Testis (tissue), 2 donors: ENCODE measurements at regions not wholly inside any gene's neighbourhood (a gene's known extent, or its start where the extent isn't known, plus 50 kb on each side); places are given as distances from the start of the nearest gene placed in this dataset.

ENCODE experiments used
- CTCF ChIP-seq, 3 experiments: fragments of 450-650 bp in 2 of 3; fragments of 200-600 bp in 1 of 3; sonication (generic) in 1 of 3; IDR thresholded peaks; one replicate each; pipeline ENCODE4 v1.5.1; 2016 to 2019; ENCODE audit warnings: antibody characterized with exemption in 3 of 3, mild to moderate bottlenecking in 2 of 3, moderate library complexity in 1 of 3
- POLR2A ChIP-seq: fragments of 450-650 bp; IDR thresholded peaks from one replicate; pipeline ENCODE4 v1.6.1; 2017; ENCODE audit warnings: antibody characterized with exemption, mild to moderate bottlenecking, moderate library complexity

- TF ChIP-seq CTCF (IDR thresholded peaks at IDR 0.05) (no peak), POLR2A (no peak)
Observed at GRCh38 chr21:28150778-28151177, 841.9 kb downstream of the LTN1 start.
